ENCODE measurements at regions not wholly inside any gene's neighbourhood (a gene's known extent, or its start where the extent isn't known, plus 50 kb on each side); places are given as distances from the start of the nearest gene placed in this dataset.
"Not testable (repeated sequence)": the region's sequence is repeated elsewhere in the genome, so short reads cannot be mapped to it uniquely, and the experiment has no call there.

DNA sequence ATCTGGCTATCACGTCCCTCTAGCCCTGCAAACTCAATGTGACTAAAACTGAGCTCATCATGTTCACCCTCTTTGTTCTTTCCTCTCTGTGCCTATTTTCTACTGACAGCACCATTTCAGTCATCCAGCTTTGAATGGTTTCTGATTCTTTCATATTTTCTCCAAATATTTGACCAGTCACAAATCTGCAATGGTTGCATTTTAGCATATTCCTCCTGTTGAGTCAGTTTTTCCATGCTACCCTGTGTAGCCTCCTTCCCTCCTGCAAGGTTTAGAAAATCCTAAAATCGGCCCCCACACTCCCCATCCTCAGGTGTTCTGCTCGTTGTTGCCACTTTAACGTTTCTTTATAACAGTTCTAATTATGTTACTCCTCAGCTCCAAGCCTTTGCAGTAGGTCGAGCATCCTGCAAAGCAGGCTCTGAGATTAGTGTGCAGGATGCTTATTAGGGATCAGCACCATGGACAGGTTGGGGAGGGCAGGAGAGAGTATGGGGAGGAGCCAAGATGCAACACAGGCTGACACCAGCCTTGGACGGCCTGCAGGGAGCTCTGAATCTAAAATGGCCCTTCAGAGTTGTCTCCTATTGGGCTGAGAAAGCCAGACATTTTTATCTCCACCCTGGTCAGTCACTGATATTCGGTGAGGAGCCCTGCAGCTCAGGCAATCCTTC, 531.0 kb upstream of the COBL start:
- CTCF ChIA-PET = no interaction called here

DNA sequence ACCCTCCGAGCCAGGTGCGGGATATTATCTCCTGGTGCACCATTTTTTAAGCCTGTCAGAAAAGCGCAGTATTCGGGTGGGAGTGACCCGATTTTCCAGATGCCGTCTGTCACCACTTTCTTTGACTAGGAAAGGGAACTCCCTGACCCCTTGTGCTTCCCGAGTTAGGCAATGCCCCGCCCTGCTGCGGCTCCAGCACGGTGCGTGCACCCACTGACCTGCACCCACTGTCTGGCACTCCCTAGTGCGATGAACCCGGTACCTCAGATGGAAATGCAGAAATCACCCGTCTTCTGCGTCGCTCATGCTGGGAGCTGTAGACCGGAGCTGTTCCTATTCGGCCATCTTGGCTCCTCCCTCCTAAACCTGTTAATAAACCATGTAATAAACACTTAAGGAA, 522.5 kb upstream of the COBL start:
- ATAC-seq (ENCODE audit: poor library complexity); H3K9me3 Mint-ChIP-seq; H3K4me1 Mint-ChIP-seq (ENCODE audit: low read depth); H3K27me3 Mint-ChIP-seq; H3K9me3 ChIP-seq (ENCODE audit: control insufficient read depth in 1 of 2, insufficient read depth in 1 of 2, low read length in 2 of 2); POLR2A ChIA-PET; H3K4me3 Mint-ChIP-seq; H3K4me1 ChIP-seq (ENCODE audit: insufficient read depth, low read length); DNase-seq; H3K36me3 ChIP-seq (ENCODE audit: insufficient read depth, low read length); H3K27me3 ChIP-seq (ENCODE audit: control insufficient read depth in 1 of 2, insufficient read depth in 2 of 2, low read length in 2 of 2); H3K36me3 Mint-ChIP-seq (ENCODE audit: low read depth); H3K27ac ChIP-seq (ENCODE audit: low read depth in 1 of 2, low read length in 2 of 2); CTCF ChIA-PET; intact Hi-C loops (cut with DNase I, micrococcal nuclease); H3K27ac Mint-ChIP-seq; H3K4me3 ChIP-seq (ENCODE audit: low read length): not testable (repeated sequence)

More for the DNA sequence above, 531.0 kb upstream of the COBL start:
- no peak for DNase-seq
- Mint-ChIP-seq H3K4me3 (no peak overlapping the region), H3K27me3 (no peaks in the 10 kb centered on the region), H3K9me3 (peaks cover 5% of the 10 kb centered on the region), H3K27ac (no peak overlapping the region), H3K36me3 (ENCODE audit: low read depth) (no peaks in the 10 kb centered on the region), H3K4me1 (ENCODE audit: low read depth) (no peaks in the 10 kb centered on the region)
- no peak overlapping the region for H3K4me3 ChIP-seq (ENCODE audit: low read length)
- POLR2A ChIA-PET = no interaction called here
- H3K27ac ChIP-seq (ENCODE audit: low read depth in 1 of 2, low read length in 2 of 2) = no peak overlapping the region
- H3K27me3 ChIP-seq (ENCODE audit: control insufficient read depth in 1 of 2, insufficient read depth in 2 of 2, low read length in 2 of 2) = no peaks in the 10 kb centered on the region
- intact Hi-C loops (cut with DNase I, micrococcal nuclease) = no loop called here
- no peak for ATAC-seq (ENCODE audit: poor library complexity)
- peaks cover 5 to 8% of the 10 kb centered on the region in 2 experiments for H3K9me3 ChIP-seq (ENCODE audit: control insufficient read depth in 1 of 2, insufficient read depth in 1 of 2, low read length in 2 of 2)
- TF ChIP-seq, protein P1, sequence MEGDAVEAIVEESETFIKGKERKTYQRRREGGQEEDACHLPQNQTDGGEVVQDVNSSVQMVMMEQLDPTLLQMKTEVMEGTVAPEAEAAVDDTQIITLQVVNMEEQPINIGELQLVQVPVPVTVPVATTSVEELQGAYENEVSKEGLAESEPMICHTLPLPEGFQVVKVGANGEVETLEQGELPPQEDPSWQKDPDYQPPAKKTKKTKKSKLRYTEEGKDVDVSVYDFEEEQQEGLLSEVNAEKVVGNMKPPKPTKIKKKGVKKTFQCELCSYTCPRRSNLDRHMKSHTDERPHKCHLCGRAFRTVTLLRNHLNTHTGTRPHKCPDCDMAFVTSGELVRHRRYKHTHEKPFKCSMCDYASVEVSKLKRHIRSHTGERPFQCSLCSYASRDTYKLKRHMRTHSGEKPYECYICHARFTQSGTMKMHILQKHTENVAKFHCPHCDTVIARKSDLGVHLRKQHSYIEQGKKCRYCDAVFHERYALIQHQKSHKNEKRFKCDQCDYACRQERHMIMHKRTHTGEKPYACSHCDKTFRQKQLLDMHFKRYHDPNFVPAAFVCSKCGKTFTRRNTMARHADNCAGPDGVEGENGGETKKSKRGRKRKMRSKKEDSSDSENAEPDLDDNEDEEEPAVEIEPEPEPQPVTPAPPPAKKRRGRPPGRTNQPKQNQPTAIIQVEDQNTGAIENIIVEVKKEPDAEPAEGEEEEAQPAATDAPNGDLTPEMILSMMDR (IDR thresholded peaks at IDR 0.05) = no peak
- no peaks in the 10 kb centered on the region for H3K36me3 ChIP-seq (ENCODE audit: insufficient read depth, low read length)
- no peaks in the 10 kb centered on the region for H3K4me1 ChIP-seq (ENCODE audit: insufficient read depth, low read length)

DNA sequence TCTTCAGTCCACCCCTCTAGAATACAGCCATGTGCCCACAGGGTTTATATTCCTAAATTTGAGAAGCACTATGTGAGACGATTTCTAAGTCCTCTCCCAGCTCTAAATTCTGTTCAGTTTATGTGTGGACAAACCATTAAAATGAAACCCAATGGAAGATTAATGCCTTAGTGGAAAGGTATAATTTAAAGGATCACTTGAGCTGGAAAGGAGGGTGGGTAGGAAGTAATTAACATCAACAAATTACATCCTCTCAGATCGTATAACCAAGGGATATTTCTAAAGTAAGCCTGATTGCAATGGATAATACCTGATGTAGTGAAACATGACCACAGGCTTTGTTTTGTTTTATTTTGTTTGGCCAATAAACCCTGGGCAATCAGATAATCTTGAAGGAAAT, 511.0 kb upstream of the COBL start:
- peaks cover 10% of the 10 kb centered on the region for H3K9me3 Mint-ChIP-seq
- no peaks in the 10 kb centered on the region for H3K27me3 Mint-ChIP-seq
- H3K4me1 ChIP-seq (ENCODE audit: insufficient read depth, low read length) = no peaks in the 10 kb centered on the region
- no peak overlapping the region for H3K27ac Mint-ChIP-seq
- DNase-seq = no peak
- TF ChIP-seq, protein P1 (IDR thresholded peaks at IDR 0.05) = no peak
- intact Hi-C loops (cut with DNase I, micrococcal nuclease) = no loop called here
- no peaks in the 10 kb centered on the region for H3K27me3 ChIP-seq (ENCODE audit: control insufficient read depth in 1 of 2, insufficient read depth in 2 of 2, low read length in 2 of 2)
- H3K4me3 Mint-ChIP-seq = no peak overlapping the region
- H3K9me3 ChIP-seq (ENCODE audit: control insufficient read depth in 1 of 2, insufficient read depth in 1 of 2, low read length in 2 of 2) = no peaks in the 10 kb centered on the region
- ChIA-PET CTCF (no interaction called here), POLR2A (no interaction called here)
- no peaks in the 10 kb centered on the region for H3K36me3 ChIP-seq (ENCODE audit: insufficient read depth, low read length)
- no peaks in the 10 kb centered on the region for H3K36me3 Mint-ChIP-seq (ENCODE audit: low read depth)
- H3K27ac ChIP-seq (ENCODE audit: low read depth in 1 of 2, low read length in 2 of 2) = no peak overlapping the region
- no peaks in the 10 kb centered on the region for H3K4me1 Mint-ChIP-seq (ENCODE audit: low read depth)
- no peak overlapping the region for H3K4me3 ChIP-seq (ENCODE audit: low read length)
- no peak for ATAC-seq (ENCODE audit: poor library complexity)

DNA sequence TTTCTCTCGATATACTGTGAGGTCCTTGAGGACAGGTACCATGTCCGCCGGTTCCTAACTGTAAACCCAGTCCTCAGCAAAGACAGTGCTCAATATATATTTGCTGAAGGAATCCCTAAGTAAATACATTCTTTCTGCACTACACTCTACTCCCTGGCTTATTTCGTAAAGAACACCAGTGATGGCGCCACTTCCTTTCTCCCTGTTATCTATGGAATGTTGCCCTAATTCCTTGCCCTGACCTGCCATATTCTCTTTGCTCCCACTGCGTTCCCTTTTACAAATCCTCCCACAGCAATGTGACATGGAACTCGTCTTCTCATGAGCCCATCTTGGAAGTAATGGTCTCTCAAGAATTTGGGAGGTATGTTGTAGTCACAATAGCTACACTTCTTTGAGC, 507.4 kb upstream of the COBL start:
- Histone ChIP-seq H3K9me3 (ENCODE audit: control insufficient read depth in 1 of 2, insufficient read depth in 1 of 2, low read length in 2 of 2) (peaks cover 0 to under 1% of the 10 kb centered on the region in 2 experiments), H3K27me3 (ENCODE audit: control insufficient read depth in 1 of 2, insufficient read depth in 2 of 2, low read length in 2 of 2) (no peaks in the 10 kb centered on the region), H3K36me3 (ENCODE audit: insufficient read depth, low read length) (no peaks in the 10 kb centered on the region), H3K4me1 (ENCODE audit: insufficient read depth, low read length) (no peaks in the 10 kb centered on the region), H3K4me3 (ENCODE audit: low read length) (no peak overlapping the region), H3K27ac (ENCODE audit: low read depth in 1 of 2, low read length in 2 of 2) (no peak overlapping the region)
- no peak overlapping the region for H3K4me3 Mint-ChIP-seq
- H3K27me3 Mint-ChIP-seq = no peaks in the 10 kb centered on the region
- peaks cover 17% of the 10 kb centered on the region for H3K9me3 Mint-ChIP-seq
- no peaks in the 10 kb centered on the region for H3K4me1 Mint-ChIP-seq (ENCODE audit: low read depth)
- intact Hi-C loops (cut with DNase I, micrococcal nuclease) = no loop called here
- TF ChIP-seq, protein P1 (IDR thresholded peaks at IDR 0.05) = no peak
- POLR2A ChIA-PET = no interaction called here
- no peak for DNase-seq
- no peak for ATAC-seq (ENCODE audit: poor library complexity)
- H3K36me3 Mint-ChIP-seq (ENCODE audit: low read depth) = no peaks in the 10 kb centered on the region
- CTCF ChIA-PET = no interaction called here
- H3K27ac Mint-ChIP-seq = no peak overlapping the region

Data from CD4-positive, alpha-beta T cell (primary cell).